ENCODE measurements at regions not wholly inside any gene's neighbourhood (a gene's known extent, or its start where the extent isn't known, plus 50 kb on each side); places are given as distances from the start of the nearest gene placed in this dataset.
"Not testable (repeated sequence)": the region's sequence is repeated elsewhere in the genome, so short reads cannot be mapped to it uniquely, and the experiment has no call there.

- TF ChIP-seq EZH2 (IDR thresholded peaks at IDR 0.05; ENCODE audit: low read depth); CTCF (conservative IDR thresholded peaks at IDR 0.05): not testable (repeated sequence)
Observed at GRCh38 chr16:33976521-33976920, 517.1 kb downstream of the TP53TG3F start.
